H7 (cell line): ENCODE measurements at regions not wholly inside any gene's neighbourhood (a gene's known extent, or its start where the extent isn't known, plus 50 kb on each side); places are given as distances from the start of the nearest gene placed in this dataset.

ENCODE experiments used
- DNase-seq: peaks from one replicate; pipeline ENCODE4 v3.0.0; 2012
- H3K27me3 ChIP-seq: 2 replicates; pipeline ENCODE4 v1.6.0; 2011; ENCODE audit warnings: mild to moderate bottlenecking, low read length; ENCODE audit not compliant: control insufficient read depth, insufficient read depth
- H3K36me3 ChIP-seq: replicated peaks from 2 replicates; pipeline ENCODE4 v1.5.1; 2011; ENCODE audit warnings: low read length; ENCODE audit not compliant: control insufficient read depth, insufficient read depth
- H3K4me3 ChIP-seq: 2 replicates; pipeline ENCODE4 v1.5.1; 2011; ENCODE audit warnings: low read depth, mild to moderate bottlenecking, control low read depth, low read length, moderate library complexity; ENCODE audit not compliant: insufficient read depth

DNA sequence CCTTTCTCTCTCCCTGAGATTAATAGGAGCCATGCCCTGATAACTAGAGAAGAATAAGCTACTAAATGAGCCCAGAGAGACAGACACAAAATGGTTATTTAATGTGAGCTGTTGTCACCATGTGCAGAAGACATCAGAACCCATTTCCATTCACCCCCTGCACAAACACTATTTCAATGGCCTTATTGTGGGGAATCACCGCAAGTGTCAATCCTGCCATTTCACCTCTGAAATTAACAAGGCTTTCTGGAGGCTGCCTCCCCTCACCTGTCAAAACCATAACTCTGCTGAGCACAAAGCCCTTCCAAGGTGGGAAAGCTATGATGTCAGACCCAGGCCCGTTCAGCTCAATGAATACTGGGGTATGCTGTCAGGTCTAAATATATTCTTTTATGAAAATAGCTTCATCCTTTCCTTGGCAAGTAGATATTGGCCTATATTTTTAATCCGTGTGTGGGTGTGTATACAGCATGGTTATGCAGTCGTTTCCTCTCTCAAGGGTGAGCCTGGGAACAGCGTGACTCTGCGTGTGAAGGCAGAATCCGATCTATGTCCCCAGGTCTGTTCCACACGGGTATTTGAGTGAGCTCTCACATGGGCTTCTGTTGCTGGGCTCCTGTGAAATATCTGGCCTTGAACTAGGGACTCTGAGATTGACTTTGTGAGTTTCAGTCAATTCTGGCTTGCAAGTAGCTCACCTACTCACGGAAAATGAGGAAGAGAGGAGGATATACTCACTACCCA, 266.3 kb downstream of the FBXW7 start:
- H3K36me3 ChIP-seq, result no peaks in the 10 kb centered on the region
- no peak overlapping the region for H3K4me3 ChIP-seq
- no peak for DNase-seq
- H3K27me3 ChIP-seq, result no peaks in the 10 kb centered on the region

DNA sequence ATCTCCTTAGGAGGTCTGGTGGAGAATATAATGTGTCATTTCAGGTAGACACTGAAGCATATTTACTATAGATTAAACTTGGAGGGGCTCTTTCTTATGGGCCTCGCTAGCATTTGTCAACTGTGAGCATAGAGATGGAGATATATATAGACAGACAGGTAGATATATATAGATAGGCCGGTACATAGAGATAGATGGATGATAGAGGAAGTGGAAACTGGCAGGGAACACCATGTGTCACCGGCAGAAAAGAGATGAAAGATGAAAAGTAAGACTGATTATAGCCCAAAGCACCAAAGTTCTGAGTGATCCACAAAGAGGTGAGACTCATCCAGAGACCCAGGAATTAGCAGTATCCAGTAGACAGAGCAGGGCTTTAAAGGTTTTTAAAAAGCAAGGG, 268.1 kb downstream of the FBXW7 start:
- DNase-seq, result no peak
- no peaks in the 10 kb centered on the region for H3K36me3 ChIP-seq
- H3K27me3 ChIP-seq, result no peaks in the 10 kb centered on the region
- H3K4me3 ChIP-seq, result no peak overlapping the region

DNA sequence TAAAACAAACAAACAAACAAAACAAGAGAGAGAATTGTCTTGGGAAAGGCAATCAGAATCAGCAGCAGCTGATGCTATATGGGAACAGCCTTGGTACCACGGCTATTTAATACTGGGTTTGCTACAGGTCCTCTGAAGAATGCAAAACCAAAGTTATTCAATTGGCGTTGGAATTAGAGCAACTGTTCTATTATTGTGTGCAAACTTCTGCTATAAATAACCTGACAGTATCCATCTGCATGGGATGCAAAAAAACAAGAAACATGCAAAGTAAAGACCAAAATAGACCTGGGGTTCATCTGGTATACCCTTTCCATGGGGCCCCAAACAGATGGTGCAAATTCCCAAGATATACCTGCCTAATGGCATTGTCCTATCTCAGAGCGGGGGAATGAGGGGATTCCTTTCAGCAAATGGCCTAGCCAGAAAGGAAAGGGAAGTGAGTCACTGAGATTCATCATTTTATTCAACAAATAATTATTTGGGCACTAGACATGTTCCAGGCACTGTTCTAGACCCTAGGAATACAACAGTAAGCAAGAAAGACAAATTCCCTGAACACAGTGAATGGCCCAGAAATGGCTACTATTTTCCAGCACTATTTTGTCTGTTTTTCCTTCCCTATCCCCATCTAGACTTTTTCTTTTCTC, 268.9 kb downstream of the FBXW7 start:
- no peaks in the 10 kb centered on the region for H3K36me3 ChIP-seq
- H3K4me3 ChIP-seq, result no peak overlapping the region
- DNase-seq, result no peak
- H3K27me3 ChIP-seq, result no peaks in the 10 kb centered on the region

DNA sequence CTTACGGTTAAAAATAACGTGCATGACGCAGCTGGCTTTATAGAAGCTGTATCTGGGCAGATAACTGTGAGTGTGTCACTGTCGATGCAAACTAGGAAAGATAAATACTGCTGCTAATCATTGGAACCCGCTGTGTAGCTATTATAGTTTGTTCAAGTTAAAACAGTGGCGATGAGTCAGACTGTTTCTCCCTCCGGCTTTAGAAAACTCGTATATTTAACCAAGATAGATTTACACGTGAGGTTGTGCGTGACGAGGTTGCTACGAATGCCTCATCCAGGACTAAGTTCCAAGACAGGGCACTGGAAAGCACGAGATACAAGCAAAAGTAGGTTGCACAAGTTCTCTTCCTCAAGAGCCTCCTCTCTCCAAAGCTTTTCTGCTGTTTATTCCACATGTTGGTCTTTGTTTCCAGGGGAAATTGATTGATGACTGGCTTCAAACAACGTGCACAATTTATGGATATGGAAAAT, 270.7 kb downstream of the FBXW7 start:
- no peak for DNase-seq
- H3K27me3 ChIP-seq, result no peaks in the 10 kb centered on the region
- H3K36me3 ChIP-seq, result no peaks in the 10 kb centered on the region
- H3K4me3 ChIP-seq, result no peak overlapping the region

DNA sequence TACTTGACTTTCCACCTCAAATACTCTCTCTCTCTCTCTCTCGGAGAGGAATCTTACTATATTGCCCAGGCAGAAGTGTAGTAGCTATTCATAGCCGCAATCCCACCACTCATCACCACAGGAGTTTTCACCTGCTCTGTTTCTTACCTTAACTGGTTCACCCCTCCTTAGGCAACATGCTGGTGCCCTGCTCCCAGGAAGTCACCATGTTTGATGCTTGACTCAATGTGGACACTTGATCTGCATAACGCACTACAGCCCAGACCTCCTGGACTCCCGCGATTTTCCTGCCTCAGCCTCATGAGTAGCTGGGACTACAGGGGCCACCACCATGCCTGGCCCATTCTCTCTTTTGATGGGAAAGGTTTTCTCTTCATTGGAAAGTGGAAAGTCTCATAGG, 271.8 kb downstream of the FBXW7 start:
- Histone ChIP-seq H3K36me3 (no peaks in the 10 kb centered on the region), H3K27me3 (no peaks in the 10 kb centered on the region), H3K4me3 (no peak overlapping the region)
- no peak for DNase-seq

DNA sequence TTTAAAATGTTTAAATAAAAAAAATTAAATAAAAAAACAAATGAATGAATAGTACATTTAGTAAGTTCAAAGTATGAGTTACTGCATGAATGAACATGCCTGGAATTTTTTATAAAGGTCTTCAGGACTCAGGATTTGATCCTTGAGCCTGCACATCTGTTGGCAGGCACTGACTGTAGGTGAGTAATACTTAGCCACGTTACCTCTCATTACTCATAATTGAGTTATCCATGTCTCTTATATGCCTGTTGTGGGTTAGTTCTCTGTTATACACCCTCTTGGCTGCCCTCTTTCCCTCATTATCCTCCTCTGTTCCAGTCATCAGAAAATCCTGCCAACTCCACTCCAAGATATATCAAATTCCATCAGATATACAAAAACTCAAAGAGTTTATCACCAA, 276.0 kb downstream of the FBXW7 start:
- Histone ChIP-seq H3K4me3 (no peak overlapping the region), H3K27me3 (no peaks in the 10 kb centered on the region), H3K36me3 (no peaks in the 10 kb centered on the region)
- no peak for DNase-seq

DNA sequence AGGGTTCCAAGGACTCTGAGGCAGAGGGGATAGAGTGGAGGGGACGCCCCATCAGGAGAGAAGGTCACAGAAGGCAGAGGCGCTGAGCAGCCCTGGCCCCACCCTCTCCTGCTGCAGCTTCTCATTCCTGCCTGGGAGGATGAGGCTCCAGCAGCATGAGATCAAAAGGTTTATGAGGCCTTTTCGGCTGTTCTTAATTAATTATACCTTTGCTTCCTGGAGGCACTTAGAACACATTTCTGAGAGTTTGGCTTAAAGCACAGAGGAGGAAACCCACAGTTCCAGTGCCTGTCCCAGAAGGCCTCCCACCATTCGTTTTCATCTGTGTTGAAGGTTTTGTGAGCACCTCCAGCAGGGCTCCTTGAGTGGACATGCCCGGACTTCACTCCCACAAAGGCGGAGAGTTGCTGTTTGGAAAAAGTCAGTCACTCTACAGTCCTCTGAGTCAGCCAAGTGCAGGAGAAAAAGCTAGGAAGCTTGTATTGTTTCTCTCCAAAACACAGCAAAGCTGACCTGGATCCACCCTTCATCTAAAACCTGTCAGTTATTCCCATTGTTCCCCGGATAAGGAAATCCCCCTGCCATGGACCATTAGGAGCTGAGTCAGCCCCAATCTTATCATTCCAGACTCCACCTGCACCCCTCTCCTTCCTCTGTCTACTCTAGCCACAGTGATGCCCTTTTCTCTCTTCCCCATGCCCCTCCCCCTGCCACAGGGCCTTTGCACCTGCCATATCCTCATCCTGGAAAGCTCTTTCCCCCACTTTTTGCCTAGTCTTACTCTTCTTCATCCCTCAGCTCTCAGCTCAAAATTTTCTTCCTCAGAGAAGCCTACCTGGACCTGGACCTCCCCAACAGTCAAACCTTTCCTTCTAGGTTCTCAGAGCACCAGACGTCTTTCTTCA, 276.8 kb downstream of the FBXW7 start:
- no peak overlapping the region for H3K4me3 ChIP-seq
- no peaks in the 10 kb centered on the region for H3K36me3 ChIP-seq
- no peak for DNase-seq
- H3K27me3 ChIP-seq, result no peaks in the 10 kb centered on the region

DNA sequence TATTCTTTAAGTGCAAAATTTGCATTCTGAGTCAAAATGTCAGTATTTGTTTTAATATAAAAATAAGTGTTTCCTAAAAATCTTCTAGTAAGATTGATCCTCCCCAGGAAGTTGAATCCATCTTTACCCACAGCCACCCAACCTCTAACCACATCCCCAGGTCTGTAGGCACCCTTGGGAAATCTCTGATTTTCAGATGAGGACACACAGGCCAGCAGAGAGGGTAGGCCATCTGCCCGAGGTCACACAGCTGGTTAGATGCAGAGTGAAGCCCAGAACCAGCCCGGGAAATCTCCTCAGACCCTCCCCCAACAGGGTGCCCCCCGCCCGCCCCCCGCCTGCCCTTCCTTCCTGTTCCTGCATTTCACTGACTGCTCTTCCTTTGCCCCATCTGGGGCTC, 277.5 kb downstream of the FBXW7 start:
- Histone ChIP-seq H3K4me3 (no peak overlapping the region), H3K27me3 (no peaks in the 10 kb centered on the region), H3K36me3 (no peaks in the 10 kb centered on the region)
- DNase-seq, result no peak

DNA sequence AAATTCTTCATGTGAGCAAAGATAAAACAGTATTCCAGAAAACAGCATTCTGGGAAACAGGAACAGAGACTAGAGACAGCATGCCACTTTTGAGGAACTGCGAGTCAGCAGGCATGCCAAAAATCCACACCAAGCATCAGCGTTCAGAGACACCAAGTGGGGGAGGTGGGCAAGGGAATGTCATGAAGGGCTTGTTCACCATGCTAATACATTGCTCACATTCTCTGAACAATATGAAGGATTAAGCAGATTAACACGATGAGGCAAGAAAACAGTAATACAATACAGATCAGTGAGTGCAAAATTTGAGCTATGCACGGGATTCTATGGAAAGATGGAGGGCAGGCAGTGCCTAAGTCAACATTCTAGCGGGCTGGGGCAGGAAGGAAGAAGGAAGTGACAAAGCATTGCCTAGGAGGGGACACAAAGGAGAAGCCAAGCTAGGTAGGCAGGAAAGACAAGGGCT, 278.3 kb downstream of the FBXW7 start:
- Histone ChIP-seq H3K36me3 (no peaks in the 10 kb centered on the region), H3K27me3 (no peaks in the 10 kb centered on the region), H3K4me3 (no peak overlapping the region)
- DNase-seq, result no peak

DNA sequence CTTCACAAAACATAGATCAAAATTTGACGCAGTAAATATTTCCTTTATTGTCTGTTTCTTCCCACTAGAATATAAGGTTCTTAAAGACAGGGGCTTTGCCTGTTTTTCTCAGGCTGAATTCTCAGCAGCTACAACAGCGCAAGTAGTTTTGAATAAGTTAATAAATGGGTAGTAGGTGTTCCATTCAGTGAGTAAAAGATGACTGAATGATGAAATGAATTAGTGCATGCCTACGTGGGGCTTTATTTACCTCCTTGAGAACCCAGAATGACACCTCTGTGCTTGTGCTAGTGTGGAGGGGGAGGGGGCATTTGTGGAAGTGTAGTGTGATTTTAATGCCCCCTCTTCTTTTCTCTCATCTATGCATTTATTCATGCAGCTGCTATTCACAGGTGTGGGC, 278.9 kb downstream of the FBXW7 start:
- no peak for DNase-seq
- H3K36me3 ChIP-seq, result no peaks in the 10 kb centered on the region
- no peak overlapping the region for H3K4me3 ChIP-seq
- no peaks in the 10 kb centered on the region for H3K27me3 ChIP-seq

DNA sequence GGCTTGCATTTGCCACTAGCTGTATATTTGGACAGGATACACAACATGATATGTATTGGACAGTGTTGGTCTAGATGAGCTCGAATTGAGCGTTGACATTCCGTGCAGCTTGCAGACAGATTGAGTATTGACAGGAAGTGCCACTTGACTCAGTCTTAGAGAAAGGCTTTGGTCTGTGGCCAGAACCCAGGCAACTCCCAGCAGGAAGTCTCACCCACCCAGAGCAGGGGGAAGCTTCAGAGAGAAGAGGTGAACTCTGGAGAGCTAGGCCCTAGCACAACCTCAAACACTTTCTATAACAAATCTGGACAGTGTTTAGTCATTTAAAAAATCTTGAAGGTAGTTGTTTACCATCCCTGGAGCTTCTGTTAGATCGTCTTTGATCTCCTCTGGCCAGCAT, 280.5 kb downstream of the FBXW7 start:
- peak; percentile 21 for DNase-seq
- Histone ChIP-seq H3K4me3 (no peak overlapping the region), H3K27me3 (no peaks in the 10 kb centered on the region), H3K36me3 (no peaks in the 10 kb centered on the region)

DNA sequence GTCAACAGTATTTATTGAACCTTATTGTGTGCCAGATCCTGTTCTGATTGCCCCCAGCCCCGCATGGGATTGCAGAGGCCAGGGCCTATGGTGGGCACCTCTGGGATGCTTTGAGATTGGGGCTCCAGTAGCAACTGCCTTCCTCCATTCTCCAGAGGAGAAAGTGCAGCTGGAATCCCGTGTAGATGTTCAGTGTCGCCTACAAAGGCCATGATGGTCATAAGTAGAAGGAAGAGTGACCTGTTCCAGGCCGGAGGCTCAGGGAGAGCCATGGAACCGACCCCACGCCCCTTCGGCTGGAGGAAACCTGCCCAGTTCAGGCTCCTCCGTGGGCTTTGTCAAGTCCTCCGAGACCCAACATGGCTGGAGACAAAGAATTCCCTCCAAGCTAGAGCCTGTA, 287.5 kb downstream of the FBXW7 start:
- Histone ChIP-seq H3K27me3 (no peaks in the 10 kb centered on the region), H3K4me3 (no peak overlapping the region), H3K36me3 (no peaks in the 10 kb centered on the region)
- DNase-seq, result no peak

DNA sequence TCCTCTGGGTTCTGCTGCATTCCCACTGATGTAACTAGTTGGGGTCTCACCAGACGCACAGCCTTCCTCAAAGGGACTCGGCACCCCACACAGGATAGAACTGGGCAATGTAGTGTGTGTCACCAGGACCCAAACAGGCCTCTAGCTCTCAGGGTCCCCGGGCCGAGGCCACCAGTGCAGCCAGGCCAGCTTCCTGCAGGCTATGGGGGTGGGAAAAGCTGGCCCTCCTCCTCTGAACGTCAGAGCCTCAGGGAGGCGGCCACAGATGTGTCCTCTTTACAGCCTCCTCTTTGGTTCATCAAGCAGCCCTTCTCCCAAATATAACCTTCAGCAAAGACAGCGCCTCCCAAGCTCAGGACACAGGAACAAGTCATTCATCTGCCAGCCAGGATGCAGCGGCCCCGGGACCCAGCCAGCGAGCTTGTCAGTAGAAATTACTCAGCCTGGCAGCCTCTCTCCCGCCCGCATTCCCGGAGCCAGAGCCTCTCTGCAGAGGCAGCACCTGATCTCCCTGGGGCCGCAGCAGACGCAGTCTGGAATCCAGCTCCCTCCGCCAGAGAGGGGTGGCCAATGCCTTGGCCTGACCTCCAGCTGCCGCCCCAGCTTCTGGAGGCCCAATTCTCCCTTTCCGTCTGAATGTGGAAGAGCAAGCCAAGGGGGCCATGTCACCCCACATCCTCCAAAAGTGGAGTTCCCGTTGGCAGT, 288.5 kb downstream of the FBXW7 start:
- no peaks in the 10 kb centered on the region for H3K27me3 ChIP-seq
- no peaks in the 10 kb centered on the region for H3K36me3 ChIP-seq
- no peak overlapping the region for H3K4me3 ChIP-seq
- DNase-seq, result peak; percentile 22

DNA sequence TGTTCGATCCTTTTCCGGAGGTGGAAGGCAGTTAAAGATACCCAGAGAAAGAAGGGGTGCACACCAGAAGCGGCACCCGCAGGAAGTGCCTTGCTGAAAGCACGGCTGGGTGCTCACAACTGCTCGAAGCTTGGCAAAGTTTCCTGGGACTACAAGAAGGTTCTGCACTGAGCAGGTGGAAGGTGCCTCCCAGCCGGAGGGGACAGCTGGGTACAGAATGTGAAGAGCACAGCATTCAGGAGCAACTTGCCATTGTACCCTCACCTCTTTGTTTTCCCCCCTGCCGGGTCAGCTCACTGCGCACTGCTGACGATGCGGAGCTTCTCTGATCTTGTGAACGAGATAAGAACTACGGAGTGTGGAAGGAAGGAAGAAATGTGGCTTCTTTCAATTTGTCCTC, 289.2 kb downstream of the FBXW7 start:
- no peak overlapping the region for H3K4me3 ChIP-seq
- H3K36me3 ChIP-seq, result no peaks in the 10 kb centered on the region
- no peak for DNase-seq
- H3K27me3 ChIP-seq, result no peaks in the 10 kb centered on the region
